Fibroblast of mammary gland (primary cell): ENCODE measurements at regions not wholly inside any gene's neighbourhood (a gene's known extent, or its start where the extent isn't known, plus 50 kb on each side); places are given as distances from the start of the nearest gene placed in this dataset.

Experiments used
- DNase-seq: peaks from one replicate; pipeline ENCODE4 v3.0.0-alpha.2; 2010; ENCODE audit warnings: low read depth
- H3K4me3 ChIP-seq: 2 replicates; pipeline ENCODE4 v1.5.1; 2011; ENCODE audit warnings: low read depth, mild to moderate bottlenecking, low read length, moderate library complexity; ENCODE audit not compliant: control insufficient read depth
- TF ChIP-seq, protein P1 (sequence below): conservative IDR thresholded peaks from 2 replicates; pipeline ENCODE4 v1.5.1; 2011; ENCODE audit warnings: low read depth, low read length, inconsistent platforms; ENCODE audit not compliant: control insufficient read depth, insufficient read depth

DNA sequence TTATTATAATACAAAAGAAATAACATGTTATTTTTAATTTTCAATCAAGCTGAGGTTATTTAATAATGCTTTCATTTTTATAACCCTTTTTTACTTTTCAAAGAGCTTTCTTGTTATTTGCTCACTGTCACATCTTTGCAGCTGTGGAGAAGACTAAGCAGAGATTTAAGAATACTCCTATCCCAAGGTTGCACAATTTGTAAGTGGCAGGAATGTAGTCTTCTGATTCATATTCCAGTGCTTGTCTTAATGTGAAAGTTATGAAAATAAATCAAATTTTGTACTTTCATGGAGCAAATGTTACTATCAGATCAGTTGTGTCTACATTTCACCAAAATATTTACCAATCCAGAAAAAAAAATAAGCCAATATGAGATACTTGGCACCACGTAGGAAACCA lies 86.6 kb downstream of the DDIT4L start:
- H3K4me3 ChIP-seq, result no peak overlapping the region
- TF ChIP-seq, protein P1, sequence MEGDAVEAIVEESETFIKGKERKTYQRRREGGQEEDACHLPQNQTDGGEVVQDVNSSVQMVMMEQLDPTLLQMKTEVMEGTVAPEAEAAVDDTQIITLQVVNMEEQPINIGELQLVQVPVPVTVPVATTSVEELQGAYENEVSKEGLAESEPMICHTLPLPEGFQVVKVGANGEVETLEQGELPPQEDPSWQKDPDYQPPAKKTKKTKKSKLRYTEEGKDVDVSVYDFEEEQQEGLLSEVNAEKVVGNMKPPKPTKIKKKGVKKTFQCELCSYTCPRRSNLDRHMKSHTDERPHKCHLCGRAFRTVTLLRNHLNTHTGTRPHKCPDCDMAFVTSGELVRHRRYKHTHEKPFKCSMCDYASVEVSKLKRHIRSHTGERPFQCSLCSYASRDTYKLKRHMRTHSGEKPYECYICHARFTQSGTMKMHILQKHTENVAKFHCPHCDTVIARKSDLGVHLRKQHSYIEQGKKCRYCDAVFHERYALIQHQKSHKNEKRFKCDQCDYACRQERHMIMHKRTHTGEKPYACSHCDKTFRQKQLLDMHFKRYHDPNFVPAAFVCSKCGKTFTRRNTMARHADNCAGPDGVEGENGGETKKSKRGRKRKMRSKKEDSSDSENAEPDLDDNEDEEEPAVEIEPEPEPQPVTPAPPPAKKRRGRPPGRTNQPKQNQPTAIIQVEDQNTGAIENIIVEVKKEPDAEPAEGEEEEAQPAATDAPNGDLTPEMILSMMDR, result no peak
- no peak for DNase-seq

DNA sequence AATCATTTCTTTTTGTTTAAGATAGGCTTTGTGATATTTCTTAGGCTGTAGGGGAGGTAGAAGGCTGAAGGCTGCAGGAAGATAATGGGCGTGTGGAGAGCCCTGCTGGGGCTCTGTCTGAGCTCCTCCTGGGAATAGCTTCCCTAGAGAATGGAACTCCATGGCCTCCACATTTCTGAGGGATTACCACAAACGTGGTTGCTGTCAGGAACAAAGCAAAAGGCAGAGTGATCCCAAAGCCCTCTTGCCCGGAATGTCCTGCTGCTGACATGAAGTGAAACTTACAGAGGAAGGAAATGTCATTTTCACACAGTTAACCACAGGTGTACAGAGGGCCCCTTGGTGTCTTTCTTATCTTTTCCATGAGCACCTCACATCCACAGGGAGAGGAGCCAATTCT lies 89.3 kb downstream of the DDIT4L start:
- DNase-seq, result no peak
- no peak overlapping the region for H3K4me3 ChIP-seq
- TF ChIP-seq, protein P1, result no peak

DNA sequence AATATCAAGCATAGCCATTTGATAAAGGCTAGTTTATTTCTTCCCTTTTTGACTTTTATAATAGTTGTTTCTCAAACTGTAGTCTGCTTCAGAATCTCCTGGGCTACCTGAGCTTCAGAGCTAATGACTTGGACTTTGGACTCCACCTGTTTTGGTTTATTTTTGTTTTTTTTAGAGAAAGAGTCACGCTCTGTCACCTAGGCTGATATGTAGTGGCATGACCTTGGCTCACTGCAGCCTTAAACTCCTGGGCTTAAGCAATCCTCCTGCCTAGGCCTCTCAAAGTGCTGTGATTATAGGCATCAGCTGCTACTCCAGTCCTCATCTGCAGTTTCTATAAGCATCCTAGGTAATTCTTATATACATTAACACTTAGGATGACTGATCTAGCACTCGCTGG lies 90.5 kb downstream of the DDIT4L start:
- DNase-seq, result no peak
- TF ChIP-seq, protein P1, result no peak
- no peak overlapping the region for H3K4me3 ChIP-seq

DNA sequence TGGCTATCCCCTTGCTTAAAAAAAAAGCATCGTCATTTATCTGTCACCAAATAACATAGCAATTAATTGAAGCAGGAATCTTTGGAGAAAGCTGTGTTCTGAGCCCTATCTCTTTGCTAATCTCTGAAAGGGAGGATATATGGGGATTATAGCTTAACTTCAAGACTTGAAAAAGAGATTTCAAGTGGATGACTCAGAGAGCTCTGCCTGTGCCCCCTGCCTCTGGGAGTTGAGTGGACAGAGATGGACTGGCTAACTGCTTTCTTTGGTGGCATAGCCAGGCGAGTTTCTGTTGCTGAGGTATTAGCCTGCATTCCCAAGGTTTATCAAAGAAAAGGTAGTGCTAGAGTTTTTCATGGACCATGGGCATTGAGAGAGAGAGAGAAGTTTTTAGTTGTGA lies 91.6 kb downstream of the DDIT4L start:
- TF ChIP-seq, protein P1, result no peak
- no peak for DNase-seq
- no peak overlapping the region for H3K4me3 ChIP-seq

DNA sequence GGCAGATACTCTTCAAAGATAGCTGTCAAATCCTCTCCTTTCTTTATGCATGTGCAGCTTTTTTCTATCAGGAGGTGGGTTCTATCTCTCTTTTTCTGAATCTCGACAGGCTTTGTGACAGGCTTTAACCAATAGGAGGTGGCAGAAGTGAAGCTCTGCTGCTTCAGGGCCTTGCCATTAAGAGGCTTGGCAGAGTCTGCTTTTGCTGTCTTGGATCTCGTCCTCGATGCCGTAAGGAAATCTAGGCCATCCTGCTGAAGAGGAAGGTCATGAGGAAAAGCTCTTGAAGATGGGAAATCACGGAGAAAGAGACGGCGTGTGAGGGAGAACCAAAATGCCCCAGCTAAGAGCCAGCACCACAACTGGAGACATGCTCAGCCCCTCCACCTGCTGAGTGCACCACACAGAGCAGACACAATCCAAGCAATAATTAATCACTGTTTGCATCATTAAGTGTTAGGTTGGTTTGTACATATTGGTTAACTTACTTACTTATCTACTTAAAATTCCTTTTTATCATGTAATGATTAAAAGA lies 92.2 kb downstream of the DDIT4L start:
- TF ChIP-seq, protein P1, result no peak

DNA sequence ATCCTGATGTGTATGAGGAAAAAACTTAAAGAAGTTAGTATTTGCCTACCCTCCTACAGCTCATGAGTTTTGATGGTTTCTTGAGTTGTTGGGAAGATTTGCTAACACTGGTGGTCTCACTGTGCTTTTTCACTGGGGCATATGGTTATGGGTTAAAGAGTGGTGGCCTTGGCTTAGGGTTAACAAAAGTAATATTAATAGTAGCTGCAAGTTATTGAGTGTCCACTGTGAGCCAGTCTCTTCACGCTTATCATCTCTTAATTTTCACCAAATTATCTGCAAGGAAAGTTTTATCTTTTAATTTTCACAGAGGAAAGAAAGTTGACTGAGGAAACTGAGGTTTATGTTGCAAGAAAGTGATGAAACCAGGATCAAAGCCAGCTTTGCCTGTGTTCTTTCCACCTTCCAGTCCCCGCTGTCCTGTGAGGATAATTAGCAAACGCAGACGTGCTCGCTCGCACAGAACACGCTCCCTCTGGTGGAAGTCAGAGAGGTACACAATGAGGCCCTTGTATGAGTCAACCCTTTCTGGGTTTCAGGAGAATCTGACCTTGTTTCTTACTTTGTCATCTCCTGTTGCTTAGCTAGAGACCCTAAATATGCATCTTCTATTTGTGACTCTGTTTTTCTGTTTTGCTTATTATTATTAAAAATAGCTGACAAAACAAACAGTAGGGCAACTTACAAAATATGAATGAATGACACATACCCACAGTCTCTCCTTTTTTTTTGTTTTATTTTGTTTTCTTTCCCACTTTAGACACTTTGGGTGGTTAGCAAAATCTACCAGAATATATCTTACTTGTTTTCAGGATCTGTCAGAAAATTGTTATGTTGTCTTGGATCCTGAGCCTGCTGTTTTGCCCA lies 94.3 kb downstream of the DDIT4L start:
- DNase-seq, result peak; percentile 86
- TF ChIP-seq, protein P1, result peak; percentile 93
- H3K4me3 ChIP-seq, result no peak overlapping the region

More for the DNA sequence above, 92.2 kb downstream of the DDIT4L start:
- DNase-seq, result no peak
- H3K4me3 ChIP-seq, result no peak overlapping the region
